GM12892 (cell line): ENCODE measurements at regions not wholly inside any gene's neighbourhood (a gene's known extent, or its start where the extent isn't known, plus 50 kb on each side); places are given as distances from the start of the nearest gene placed in this dataset.

Source experiments
- DNase-seq: peaks from one replicate; pipeline ENCODE4 v3.0.0; 2011; ENCODE audit not compliant: insufficient read length
- FAIRE-seq: peaks from 2 replicates; lab custom pipeline; 2011; peaks lifted over from hg19 to GRCh38; lab: Jason Lieb, UNC
- POLR2A ChIP-seq: IDR thresholded peaks from 2 replicates; pipeline ENCODE4 v1.6.1; 2011; ENCODE audit warnings: low read depth, low read length, control low read depth
- POLR2AphosphoS5 ChIP-seq: IDR thresholded peaks from 2 replicates; pipeline ENCODE4 v1.6.1; 2011; ENCODE audit warnings: low read depth, low read length, control low read depth
- TAF1 ChIP-seq: IDR thresholded peaks from 2 replicates; pipeline ENCODE4 v1.6.1; 2011; ENCODE audit warnings: low read depth, mild to moderate bottlenecking, control low read depth, low read length, borderline replicate concordance

DNA sequence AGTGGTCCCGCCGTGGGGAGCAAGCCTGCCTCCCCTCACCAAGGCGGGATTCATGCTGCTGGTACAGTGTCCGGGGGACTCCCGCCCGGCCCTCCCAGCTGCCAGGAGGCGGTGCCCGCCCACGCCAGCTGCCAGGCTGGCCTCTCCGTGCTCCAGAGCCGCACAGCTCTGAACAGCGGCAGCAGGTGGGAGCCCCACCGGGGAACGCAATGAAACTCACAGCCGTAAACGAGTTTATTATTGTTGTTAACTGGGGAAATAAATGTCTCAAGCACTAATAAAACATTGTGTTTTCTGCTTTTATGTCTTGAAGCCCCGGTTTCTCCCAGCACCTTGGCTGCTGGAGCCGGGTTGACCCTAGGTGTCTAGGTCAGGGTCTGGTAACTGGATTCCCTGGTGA lies 317.7 kb upstream of the TLE3 start:
- no peak for DNase-seq
- FAIRE-seq, result no peak
- TF ChIP-seq TAF1 (no peak), POLR2A (no peak)

GRCh38 chr15:70414626-70415025 lies 316.9 kb upstream of the TLE3 start:
- TF ChIP-seq TAF1 (no peak), POLR2AphosphoS5 (no peak), POLR2A (no peak)
- FAIRE-seq, result no peak
- no peak for DNase-seq

- no peak for FAIRE-seq
These were observed 315.1 kb upstream of the TLE3 start for GRCh38 chr15:70412794-70413193.

GRCh38 chr15:70411143-70411863 lies 313.6 kb upstream of the TLE3 start:
- FAIRE-seq, result no peak
- TF ChIP-seq POLR2AphosphoS5 (no peak), TAF1 (no peak), POLR2A (no peak)

More at GRCh38 chr15:70412794-70413193, 315.1 kb upstream of the TLE3 start:
- TF ChIP-seq POLR2AphosphoS5 (no peak), TAF1 (no peak), POLR2A (no peak)
- DNase-seq, result no peak

GRCh38 chr15:70410371-70410985 lies 312.8 kb upstream of the TLE3 start:
- FAIRE-seq (no peak), DNase-seq (no peak)
- TF ChIP-seq POLR2AphosphoS5 (no peak), POLR2A (no peak)

More at GRCh38 chr15:70411143-70411863, 313.6 kb upstream of the TLE3 start:
- DNase-seq, result no peak

DNA sequence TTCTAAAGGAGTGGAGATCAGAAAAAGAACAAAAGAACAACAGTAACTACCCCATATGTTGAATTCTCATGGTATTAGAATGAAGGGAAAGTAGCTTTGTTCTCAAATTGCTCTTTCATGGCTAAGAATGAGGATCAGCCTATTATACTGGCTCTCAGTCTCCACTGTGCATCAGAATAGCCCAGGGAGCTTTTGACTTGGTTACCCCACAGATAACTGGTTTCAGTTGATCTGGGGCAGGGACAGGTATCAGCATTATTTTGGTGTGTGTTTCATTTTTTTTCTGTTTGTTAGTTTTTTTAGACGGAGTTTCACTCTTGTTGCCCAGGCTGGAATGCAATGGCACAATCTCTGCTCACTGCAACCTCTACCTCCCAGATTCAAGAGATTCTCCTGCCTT lies 311.7 kb upstream of the TLE3 start:
- TF ChIP-seq POLR2A (no peak), TAF1 (no peak), POLR2AphosphoS5 (no peak)
- DNase-seq (no peak), FAIRE-seq (no peak)

- FAIRE-seq (no peak), DNase-seq (no peak)
- TF ChIP-seq POLR2A (no peak), TAF1 (no peak), POLR2AphosphoS5 (no peak)
These were observed 310.2 kb upstream of the TLE3 start for GRCh38 chr15:70407955-70408354.

DNA sequence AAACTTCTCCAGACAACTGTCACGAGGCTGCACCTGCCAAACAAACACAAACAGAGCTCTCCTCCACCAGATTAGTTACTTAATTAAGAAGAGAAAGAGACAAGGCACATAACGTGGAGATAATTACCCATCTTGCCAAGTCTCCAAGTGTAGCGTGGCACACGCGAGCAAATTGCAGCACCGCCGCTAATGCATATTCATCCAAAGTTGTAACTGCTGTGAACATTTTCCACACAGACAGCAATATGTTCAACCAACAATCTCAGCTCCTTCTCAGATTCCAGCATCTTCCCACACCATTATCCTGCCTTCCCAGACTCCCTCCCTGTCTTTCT lies 309.6 kb upstream of the TLE3 start:
- TF ChIP-seq POLR2A (no peak), POLR2AphosphoS5 (no peak), TAF1 (no peak)
- FAIRE-seq, result no peak

GRCh38 chr15:70406617-70407335 lies 309.1 kb upstream of the TLE3 start:
- DNase-seq (no peak), FAIRE-seq (no peak)
- no peak for TF ChIP-seq POLR2A
- TF ChIP-seq POLR2AphosphoS5, result no peak
- no peak for TF ChIP-seq TAF1

More for the DNA sequence above, 309.6 kb upstream of the TLE3 start:
- no peak for DNase-seq

DNA sequence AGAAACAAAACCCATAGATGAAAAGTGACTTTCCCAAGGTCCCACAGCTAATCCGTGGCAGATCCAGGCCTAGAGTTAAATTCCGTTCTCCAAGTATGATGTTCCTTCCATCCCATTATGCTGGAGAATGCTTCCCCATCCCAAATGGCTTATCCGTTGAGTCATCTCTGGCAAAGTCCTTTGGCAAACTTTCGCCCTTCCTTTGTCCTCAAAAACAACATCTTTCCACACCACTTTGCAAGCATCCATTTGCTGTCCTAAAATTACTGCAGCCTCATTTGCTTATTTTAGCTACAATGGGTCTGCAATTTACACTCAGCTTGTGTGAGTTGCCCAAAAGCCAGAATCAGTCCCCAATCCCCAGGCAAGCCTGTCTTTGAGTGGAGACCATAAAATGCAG lies 304.0 kb upstream of the TLE3 start:
- DNase-seq (no peak), FAIRE-seq (no peak)
- no peak for TF ChIP-seq TAF1
- TF ChIP-seq POLR2AphosphoS5, result no peak
- TF ChIP-seq POLR2A, result no peak

GRCh38 chr15:70400766-70401541 lies 303.2 kb upstream of the TLE3 start:
- TF ChIP-seq POLR2AphosphoS5, result no peak
- no peak for TF ChIP-seq TAF1
- TF ChIP-seq POLR2A, result no peak
- DNase-seq, result no peak
- no peak for FAIRE-seq

GRCh38 chr15:70399204-70399603 lies 301.5 kb upstream of the TLE3 start:
- TF ChIP-seq POLR2A, result no peak
- no peak for TF ChIP-seq TAF1
- TF ChIP-seq POLR2AphosphoS5, result no peak
- no peak for FAIRE-seq

More at GRCh38 chr15:70399204-70399603, 301.5 kb upstream of the TLE3 start:
- DNase-seq, result no peak
